MM.1S (cell line): ENCODE measurements at regions not wholly inside any gene's neighbourhood (a gene's known extent, or its start where the extent isn't known, plus 50 kb on each side); places are given as distances from the start of the nearest gene placed in this dataset.

Source experiments
- EZH2phosphoT487 ChIP-seq: fragments of 300-600 bp; sonication (generic); IDR thresholded peaks from 2 replicates; pipeline ENCODE4 v1.6.1; 2018; ENCODE audit warnings: antibody characterized with exemption, low read length
- TF ChIP-seq, protein P1 (sequence below): fragments of 300-600 bp; sonication (generic); IDR thresholded peaks from 2 replicates; pipeline ENCODE4 v1.5.1; 2016; ENCODE audit warnings: antibody characterized with exemption, low read length, mixed read lengths

DNA sequence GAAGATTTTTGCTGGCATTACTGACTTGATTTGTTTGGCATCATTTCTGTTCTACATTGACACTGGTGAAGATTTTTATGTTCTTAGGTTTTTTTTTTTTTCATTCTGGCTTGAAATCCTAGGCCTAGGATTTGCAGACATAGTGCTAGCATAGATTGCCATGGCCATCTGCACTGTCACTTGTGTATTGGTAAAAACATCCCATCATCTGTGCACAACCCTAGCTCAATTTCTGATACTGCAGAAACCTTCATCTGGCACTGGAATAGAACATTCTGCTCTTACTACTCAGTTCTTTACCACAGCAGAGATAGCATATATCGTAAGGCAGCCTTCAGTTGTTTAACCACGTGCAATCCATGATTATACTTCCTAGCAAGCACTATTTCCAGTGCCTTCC, 111.5 kb upstream of the IL15 start:
- TF ChIP-seq, protein P1, sequence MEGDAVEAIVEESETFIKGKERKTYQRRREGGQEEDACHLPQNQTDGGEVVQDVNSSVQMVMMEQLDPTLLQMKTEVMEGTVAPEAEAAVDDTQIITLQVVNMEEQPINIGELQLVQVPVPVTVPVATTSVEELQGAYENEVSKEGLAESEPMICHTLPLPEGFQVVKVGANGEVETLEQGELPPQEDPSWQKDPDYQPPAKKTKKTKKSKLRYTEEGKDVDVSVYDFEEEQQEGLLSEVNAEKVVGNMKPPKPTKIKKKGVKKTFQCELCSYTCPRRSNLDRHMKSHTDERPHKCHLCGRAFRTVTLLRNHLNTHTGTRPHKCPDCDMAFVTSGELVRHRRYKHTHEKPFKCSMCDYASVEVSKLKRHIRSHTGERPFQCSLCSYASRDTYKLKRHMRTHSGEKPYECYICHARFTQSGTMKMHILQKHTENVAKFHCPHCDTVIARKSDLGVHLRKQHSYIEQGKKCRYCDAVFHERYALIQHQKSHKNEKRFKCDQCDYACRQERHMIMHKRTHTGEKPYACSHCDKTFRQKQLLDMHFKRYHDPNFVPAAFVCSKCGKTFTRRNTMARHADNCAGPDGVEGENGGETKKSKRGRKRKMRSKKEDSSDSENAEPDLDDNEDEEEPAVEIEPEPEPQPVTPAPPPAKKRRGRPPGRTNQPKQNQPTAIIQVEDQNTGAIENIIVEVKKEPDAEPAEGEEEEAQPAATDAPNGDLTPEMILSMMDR = no peak
- no peak for TF ChIP-seq EZH2phosphoT487
